ENCODE measurements at regions not wholly inside any gene's neighbourhood (a gene's known extent, or its start where the extent isn't known, plus 50 kb on each side); places are given as distances from the start of the nearest gene placed in this dataset.

- Histone ChIP-seq H3K4me1 (no peaks in the 10 kb centered on the region), H3K27ac (no peak overlapping the region), H3K9me3 (no peaks in the 10 kb centered on the region), H3K27me3 (ENCODE audit: insufficient read depth in 3 of 3, low read length in 2 of 3) (peaks cover 0 to 23% (median 0%) of the 10 kb centered on the region in 3 donors), H3K36me3 (ENCODE audit: insufficient read depth in 1 of 2, low read depth in 1 of 2) (no peaks in the 10 kb centered on the region), H3K4me3 (no peak overlapping the region)
- TF ChIP-seq CTCF (IDR thresholded peaks at IDR 0.05) = no peak
- ATAC-seq = no peak
- WGBS, 3 donors = 35 to 43% (median 37%) methylated on average over 19 of the region's 19 CpGs
- intact Hi-C loops (cut with DNase I) = no loop called here
- no peak for DNase-seq
Observed at GRCh38 chr22:48277868-48278581, 1515.6 kb downstream of the TBC1D22A start.

- ATAC-seq = no peak
Observed at GRCh38 chr22:48276994-48277867, 1514.8 kb downstream of the TBC1D22A start.

DNA sequence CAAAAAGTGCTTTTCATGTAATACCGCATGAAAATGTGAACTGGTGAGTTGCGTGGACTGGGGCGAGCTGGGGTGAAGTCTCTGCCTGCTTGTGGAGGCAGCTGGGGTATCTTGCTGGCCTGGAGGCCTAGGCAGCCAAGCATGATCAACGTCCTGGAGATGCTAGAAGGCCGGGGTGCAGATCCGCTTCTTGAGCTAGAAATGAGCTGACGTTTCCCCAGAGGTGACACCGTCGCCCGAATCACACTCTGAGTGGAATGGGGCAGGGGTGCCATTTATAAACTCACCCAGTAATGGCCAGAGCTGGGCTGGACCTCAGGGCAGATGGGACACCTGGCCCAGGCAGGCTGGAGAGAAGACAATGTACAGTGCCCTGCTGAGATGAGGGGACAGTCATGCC is 1513.0 kb downstream of the TBC1D22A start:
- intact Hi-C loops (cut with DNase I) = no loop called here
- no peak for TF ChIP-seq CTCF (IDR thresholded peaks at IDR 0.05)
- no peaks in the 10 kb centered on the region for H3K4me1 ChIP-seq
- no peaks in the 10 kb centered on the region for H3K9me3 ChIP-seq
- no peak overlapping the region for H3K4me3 ChIP-seq
- no peak for ATAC-seq
- no peaks in the 10 kb centered on the region for H3K36me3 ChIP-seq (ENCODE audit: insufficient read depth in 1 of 2, low read depth in 1 of 2)
- H3K27ac ChIP-seq = no peak overlapping the region
- 93 to 94% (median 94%) methylated on average over 10 of the region's 10 CpGs for WGBS, 3 donors
- peaks cover 0 to 41% (median 0%) of the 10 kb centered on the region in 3 donors for H3K27me3 ChIP-seq (ENCODE audit: insufficient read depth in 3 of 3, low read length in 2 of 3)
- DNase-seq = no peak

More at GRCh38 chr22:48276994-48277867, 1514.8 kb downstream of the TBC1D22A start:
- H3K36me3 ChIP-seq (ENCODE audit: insufficient read depth in 1 of 2, low read depth in 1 of 2) = no peaks in the 10 kb centered on the region
- TF ChIP-seq CTCF (IDR thresholded peaks at IDR 0.05) = no peak
- H3K4me3 ChIP-seq = no peak overlapping the region
- peaks cover 0 to 28% (median 0%) of the 10 kb centered on the region in 3 donors for H3K27me3 ChIP-seq (ENCODE audit: insufficient read depth in 3 of 3, low read length in 2 of 3)
- H3K9me3 ChIP-seq = no peaks in the 10 kb centered on the region
- WGBS, 3 donors = 49 to 63% (median 57%) methylated on average over 20 of the region's 20 CpGs
- no peak for DNase-seq
- H3K27ac ChIP-seq = no peak overlapping the region
- intact Hi-C loops (cut with DNase I) = no loop called here
- H3K4me1 ChIP-seq = no peaks in the 10 kb centered on the region

- Histone ChIP-seq H3K27me3 (ENCODE audit: insufficient read depth in 3 of 3, low read length in 2 of 3) (peaks cover 0 to 28% (median 0%) of the 10 kb centered on the region in 3 donors), H3K27ac (no peak overlapping the region), H3K36me3 (ENCODE audit: insufficient read depth in 1 of 2, low read depth in 1 of 2) (no peaks in the 10 kb centered on the region), H3K9me3 (no peaks in the 10 kb centered on the region), H3K4me1 (no peaks in the 10 kb centered on the region), H3K4me3 (no peak overlapping the region)
- no peak for ATAC-seq
- no peak for TF ChIP-seq CTCF (IDR thresholded peaks at IDR 0.05)
- intact Hi-C loops (cut with DNase I) = no loop called here
- DNase-seq = no peak
- WGBS, 3 donors = 70 to 81% (median 78%) methylated on average over 6 of the region's 6 CpGs
Observed at GRCh38 chr22:48270731-48271130, 1508.3 kb downstream of the TBC1D22A start.

Measured in psoas muscle (tissue), 7 donors.